ENCODE measurements at regions not wholly inside any gene's neighbourhood (a gene's known extent, or its start where the extent isn't known, plus 50 kb on each side); places are given as distances from the start of the nearest gene placed in this dataset.

DNA sequence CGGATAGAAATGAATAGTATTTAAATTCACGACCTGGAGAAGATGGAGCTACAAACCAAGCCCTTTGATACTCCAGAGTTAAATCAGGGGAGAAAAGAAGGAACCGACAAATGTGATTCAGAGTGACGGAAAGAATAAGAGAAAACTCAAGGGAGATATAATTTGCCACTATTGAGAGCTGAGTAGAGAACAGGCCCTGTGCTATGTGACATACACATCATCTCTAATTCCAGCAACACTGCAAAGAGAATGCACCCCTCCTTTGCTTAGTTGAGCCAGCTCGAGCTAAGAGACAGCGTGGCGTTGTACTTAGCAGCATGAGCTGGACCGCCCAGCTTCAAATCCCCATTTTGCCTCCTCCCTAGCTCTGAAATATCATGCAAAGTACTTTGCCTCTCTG is 266.4 kb upstream of the TENM3 start:
- H3K27ac ChIP-seq (ENCODE audit: low read depth in 1 of 2, low read length in 2 of 2), result no peak overlapping the region
- H3K9me3 ChIP-seq (replicated peaks in 1 of 2; ENCODE audit: control insufficient read depth in 1 of 2, insufficient read depth in 1 of 2, low read length in 2 of 2), result peaks cover 0 to 11% of the 10 kb centered on the region in 2 donors
- Mint-ChIP-seq H3K27me3 (ENCODE audit: low read depth in 3 of 3) (peaks cover 0 to 2% (median 1%) of the 10 kb centered on the region in 3 donors), H3K4me1 (no peaks in the 10 kb centered on the region), H3K9me3 (peaks cover 4 to 11% (median 7%) of the 10 kb centered on the region in 7 donors), H3K27ac (no peak overlapping the region), H3K36me3 (no peaks in the 10 kb centered on the region), H3K4me3 (no peak overlapping the region)
- no peak overlapping the region for H3K9ac ChIP-seq (ENCODE audit: insufficient read depth, low read length, poor library complexity, severe bottlenecking)
- no peaks in the 10 kb centered on the region for H3K27me3 ChIP-seq (ENCODE audit: control insufficient read depth in 2 of 2, insufficient read depth in 2 of 2, low read length in 2 of 2)
- TF ChIP-seq, protein P1, sequence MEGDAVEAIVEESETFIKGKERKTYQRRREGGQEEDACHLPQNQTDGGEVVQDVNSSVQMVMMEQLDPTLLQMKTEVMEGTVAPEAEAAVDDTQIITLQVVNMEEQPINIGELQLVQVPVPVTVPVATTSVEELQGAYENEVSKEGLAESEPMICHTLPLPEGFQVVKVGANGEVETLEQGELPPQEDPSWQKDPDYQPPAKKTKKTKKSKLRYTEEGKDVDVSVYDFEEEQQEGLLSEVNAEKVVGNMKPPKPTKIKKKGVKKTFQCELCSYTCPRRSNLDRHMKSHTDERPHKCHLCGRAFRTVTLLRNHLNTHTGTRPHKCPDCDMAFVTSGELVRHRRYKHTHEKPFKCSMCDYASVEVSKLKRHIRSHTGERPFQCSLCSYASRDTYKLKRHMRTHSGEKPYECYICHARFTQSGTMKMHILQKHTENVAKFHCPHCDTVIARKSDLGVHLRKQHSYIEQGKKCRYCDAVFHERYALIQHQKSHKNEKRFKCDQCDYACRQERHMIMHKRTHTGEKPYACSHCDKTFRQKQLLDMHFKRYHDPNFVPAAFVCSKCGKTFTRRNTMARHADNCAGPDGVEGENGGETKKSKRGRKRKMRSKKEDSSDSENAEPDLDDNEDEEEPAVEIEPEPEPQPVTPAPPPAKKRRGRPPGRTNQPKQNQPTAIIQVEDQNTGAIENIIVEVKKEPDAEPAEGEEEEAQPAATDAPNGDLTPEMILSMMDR (IDR thresholded peaks at IDR 0.05), result no peak
- no peak for DNase-seq
- H3K4me2 ChIP-seq (replicated peaks; ENCODE audit: extremely low read depth, low read length, poor library complexity, severe bottlenecking), result no peak overlapping the region
- intact Hi-C loops (cut with micrococcal nuclease), result no loop called here
- no peaks in the 10 kb centered on the region for H4K20me1 ChIP-seq (ENCODE audit: insufficient read depth, low read length)
- H3K4me1 ChIP-seq (ENCODE audit: control insufficient read depth in 1 of 2, insufficient read depth in 2 of 2, low read length in 2 of 2), result no peaks in the 10 kb centered on the region
- no peak overlapping the region for H2AFZ ChIP-seq (ENCODE audit: insufficient read depth, low read depth, low read length, poor library complexity, severe bottlenecking)
- 100% methylated on average over 2 of the region's 8 CpGs for WGBS (ENCODE audit: insufficient coverage)
- no peaks in the 10 kb centered on the region for H3K79me2 ChIP-seq (ENCODE audit: insufficient read depth, low read length)
- no peaks in the 10 kb centered on the region for H3K36me3 ChIP-seq (replicated peaks in 1 of 2; ENCODE audit: control insufficient read depth in 1 of 2, insufficient read depth in 2 of 2, low read length in 2 of 2)
- no peak overlapping the region for H3K4me3 ChIP-seq (replicated peaks in 1 of 3; ENCODE audit: low read depth in 2 of 3, low read length in 3 of 3)

DNA sequence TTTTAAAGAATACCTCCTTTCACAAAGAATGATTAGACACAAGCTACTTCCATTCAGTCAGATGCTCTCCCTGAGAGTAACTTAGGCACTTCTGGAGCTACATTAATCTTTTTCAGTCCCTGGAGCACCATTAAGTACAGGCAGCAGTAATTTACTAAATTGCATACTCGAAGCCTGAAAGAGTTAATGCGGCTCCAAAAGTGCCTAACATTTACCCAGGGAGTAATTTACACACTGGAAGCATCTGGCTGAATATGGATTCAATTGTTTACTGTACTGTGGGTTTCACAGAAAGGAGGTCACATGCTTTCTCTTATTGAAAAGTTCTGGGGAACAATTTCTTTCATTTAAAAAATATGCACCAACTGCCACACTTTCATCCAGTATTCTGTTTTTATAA is 260.8 kb upstream of the TENM3 start:
- H3K27ac Mint-ChIP-seq, result no peak overlapping the region
- H3K4me3 Mint-ChIP-seq, result no peak overlapping the region
- intact Hi-C loops (cut with micrococcal nuclease), result no loop called here
- H3K27ac ChIP-seq (ENCODE audit: low read depth in 1 of 2, low read length in 2 of 2), result no peak overlapping the region
- no peaks in the 10 kb centered on the region for H3K4me1 Mint-ChIP-seq
- peaks cover 0 to 2% (median 1%) of the 10 kb centered on the region in 3 donors for H3K27me3 Mint-ChIP-seq (ENCODE audit: low read depth in 3 of 3)
- no peak for DNase-seq
- peaks cover 0 to 10% (median under 1%) of the 10 kb centered on the region in 7 donors for H3K9me3 Mint-ChIP-seq
- no peak overlapping the region for H3K4me3 ChIP-seq (replicated peaks in 1 of 3; ENCODE audit: low read depth in 2 of 3, low read length in 3 of 3)
- H3K36me3 Mint-ChIP-seq, result no peaks in the 10 kb centered on the region
- H3K79me2 ChIP-seq (ENCODE audit: insufficient read depth, low read length), result no peaks in the 10 kb centered on the region
- no peak overlapping the region for H2AFZ ChIP-seq (ENCODE audit: insufficient read depth, low read depth, low read length, poor library complexity, severe bottlenecking)
- no peaks in the 10 kb centered on the region for H3K4me1 ChIP-seq (ENCODE audit: control insufficient read depth in 1 of 2, insufficient read depth in 2 of 2, low read length in 2 of 2)
- H3K9ac ChIP-seq (ENCODE audit: insufficient read depth, low read length, poor library complexity, severe bottlenecking), result no peak overlapping the region
- TF ChIP-seq, protein P1 (IDR thresholded peaks at IDR 0.05), result no peak
- H3K27me3 ChIP-seq (ENCODE audit: control insufficient read depth in 2 of 2, insufficient read depth in 2 of 2, low read length in 2 of 2), result no peaks in the 10 kb centered on the region
- 82% methylated on average over 2 of the region's 2 CpGs for WGBS (ENCODE audit: insufficient coverage)
- no peaks in the 10 kb centered on the region for H4K20me1 ChIP-seq (ENCODE audit: insufficient read depth, low read length)
- no peak overlapping the region for H3K4me2 ChIP-seq (replicated peaks; ENCODE audit: extremely low read depth, low read length, poor library complexity, severe bottlenecking)
- H3K36me3 ChIP-seq (replicated peaks in 1 of 2; ENCODE audit: control insufficient read depth in 1 of 2, insufficient read depth in 2 of 2, low read length in 2 of 2), result no peaks in the 10 kb centered on the region
- H3K9me3 ChIP-seq (replicated peaks in 1 of 2; ENCODE audit: control insufficient read depth in 1 of 2, insufficient read depth in 1 of 2, low read length in 2 of 2), result peaks cover 0 to 4% of the 10 kb centered on the region in 2 donors

Data from CD14-positive monocyte (primary cell).